Liver (tissue), 8 donors: ENCODE measurements at regions not wholly inside any gene's neighbourhood (a gene's known extent, or its start where the extent isn't known, plus 50 kb on each side); places are given as distances from the start of the nearest gene placed in this dataset.

ENCODE experiments used
- DNase-seq: peaks from one replicate; pipeline ENCODE4 v3.0.0-alpha.2; 2017; ENCODE audit warnings: low spot score
- H3K27ac ChIP-seq, 2 donors: one replicate each; pipeline ENCODE4 v1.7.0; 2013; ENCODE audit warnings: inconsistent platforms in 2 of 2, low read length in 2 of 2, control low read depth in 1 of 2, low read depth in 1 of 2, mild to moderate bottlenecking in 1 of 2
- H3K27me3 ChIP-seq, 4 donors: one replicate each; pipeline versions ENCODE4 v1.6.1 to v1.7.0; 2013; ENCODE audit warnings: low read length in 3 of 4, inconsistent platforms in 1 of 4, mild to moderate bottlenecking in 1 of 4, moderate library complexity in 1 of 4; ENCODE audit not compliant: control insufficient read depth in 4 of 4, insufficient read depth in 4 of 4
- H3K36me3 ChIP-seq, 4 donors: one replicate each; pipeline versions ENCODE4 v1.6.1 to v1.7.0; 2013; ENCODE audit warnings: low read length in 3 of 4, mild to moderate bottlenecking in 3 of 4, low read depth in 1 of 4, moderate library complexity in 1 of 4; ENCODE audit not compliant: control insufficient read depth in 4 of 4, insufficient read depth in 3 of 4
- H3K4me1 ChIP-seq, 4 donors: one replicate each; pipeline versions ENCODE4 v1.6.1 to v1.7.0; 2013; ENCODE audit warnings: low read length in 3 of 4, mild to moderate bottlenecking in 3 of 4, moderate library complexity in 1 of 4; ENCODE audit not compliant: control insufficient read depth in 4 of 4, insufficient read depth in 4 of 4
- H3K4me3 ChIP-seq, 3 donors: one replicate each; pipeline versions ENCODE4 v1.6.1 to v1.7.0; 2013; ENCODE audit warnings: low read length in 3 of 3, control low read depth in 1 of 3, low read depth in 1 of 3, mild to moderate bottlenecking in 1 of 3
- H3K9ac ChIP-seq, 2 donors: one replicate each; pipeline ENCODE4 v1.7.0; 2013; ENCODE audit warnings: low read length in 2 of 2, mild to moderate bottlenecking in 2 of 2, moderate library complexity in 2 of 2, control low read depth in 1 of 2, low read depth in 1 of 2
- H3K9me3 ChIP-seq, 4 donors: one replicate each; pipeline versions ENCODE4 v1.6.1 to v1.7.0; 2013; ENCODE audit warnings: low read length in 3 of 4; ENCODE audit not compliant: control insufficient read depth in 4 of 4
- ATF3 ChIP-seq: IDR thresholded peaks from 2 replicates; pipeline ENCODE4 v1.6.1; 2016; ENCODE audit warnings: antibody characterized with exemption
- CTCF ChIP-seq: fragments of 150-350 bp; IDR thresholded peaks from 2 replicates; pipeline ENCODE4 v1.5.1; 2017; ENCODE audit warnings: improper control_type of control experiment, low read depth, low read length; ENCODE audit not compliant: missing input control
- EGR1 ChIP-seq, 2 donors: IDR thresholded peaks; 2 replicates each; pipeline ENCODE4 v1.6.1; 2016 to 2018; ENCODE audit warnings: antibody characterized with exemption in 2 of 2, low read depth in 2 of 2
- FOXA1 ChIP-seq: IDR thresholded peaks from 2 replicates; pipeline ENCODE4 v1.6.1; 2016; ENCODE audit warnings: antibody characterized with exemption
- GABPA ChIP-seq, 2 donors: IDR thresholded peaks in 1 of 2; conservative IDR thresholded peaks in 1 of 2; 2 replicates each; pipeline ENCODE4 v1.6.1; 2016; ENCODE audit warnings: antibody characterized with exemption in 2 of 2, mild to moderate bottlenecking in 1 of 2, moderate library complexity in 1 of 2
- HNF4A ChIP-seq, 2 donors: conservative IDR thresholded peaks; 2 replicates each; pipeline ENCODE4 v1.6.1; 2016; ENCODE audit warnings: antibody characterized with exemption in 2 of 2, mild to moderate bottlenecking in 2 of 2
- HNF4G ChIP-seq: IDR thresholded peaks from 2 replicates; pipeline ENCODE4 v1.6.1; 2016; ENCODE audit warnings: antibody characterized with exemption
- JUND ChIP-seq, 2 donors: IDR thresholded peaks; 2 replicates each; pipeline ENCODE4 v1.6.1; 2016; ENCODE audit warnings: antibody characterized with exemption in 2 of 2
- MAX ChIP-seq: IDR thresholded peaks from 2 replicates; pipeline ENCODE4 v1.6.1; 2016; ENCODE audit warnings: antibody characterized with exemption
- NR2F2 ChIP-seq: IDR thresholded peaks from 2 replicates; pipeline ENCODE4 v1.6.1; 2016; ENCODE audit warnings: antibody characterized with exemption
- RAD21 ChIP-seq, 2 donors: IDR thresholded peaks; 2 replicates each; pipeline ENCODE4 v1.6.1; 2016; ENCODE audit warnings: antibody characterized with exemption in 2 of 2, mild to moderate bottlenecking in 2 of 2
- REST ChIP-seq: IDR thresholded peaks from 2 replicates; pipeline ENCODE4 v1.6.1; 2016; ENCODE audit warnings: antibody characterized with exemption, mild to moderate bottlenecking
- RXRA ChIP-seq, 2 donors: IDR thresholded peaks; 2 replicates each; pipeline ENCODE4 v1.6.1; 2017 to 2018; ENCODE audit warnings: antibody characterized with exemption in 2 of 2, mild to moderate bottlenecking in 1 of 2
- TAF1 ChIP-seq: conservative IDR thresholded peaks from 2 replicates; pipeline ENCODE4 v1.6.1; 2016; ENCODE audit warnings: antibody characterized with exemption, mild to moderate bottlenecking
- YY1 ChIP-seq: IDR thresholded peaks from 2 replicates; pipeline ENCODE4 v1.6.1; 2016; ENCODE audit warnings: antibody characterized with exemption, mild to moderate bottlenecking
- WGBS: extraction: QIAGEN DNeasy Blood & Tissue Kit; methylation state at CpG from one replicate; pipeline ENCODE4 v1.1.7; 2013; 5-methylcytosine and 5-hydroxymethylcytosine counted together
- TF ChIP-seq, protein P1 (sequence below): IDR thresholded peaks from 2 replicates; pipeline ENCODE4 v1.6.1; 2016; ENCODE audit warnings: antibody characterized with exemption
- donor health status: healthy.
- donor health status: healthy.
- donor health status: healthy.
- donor health status: healthy.
- donor health status: healthy.

DNA sequence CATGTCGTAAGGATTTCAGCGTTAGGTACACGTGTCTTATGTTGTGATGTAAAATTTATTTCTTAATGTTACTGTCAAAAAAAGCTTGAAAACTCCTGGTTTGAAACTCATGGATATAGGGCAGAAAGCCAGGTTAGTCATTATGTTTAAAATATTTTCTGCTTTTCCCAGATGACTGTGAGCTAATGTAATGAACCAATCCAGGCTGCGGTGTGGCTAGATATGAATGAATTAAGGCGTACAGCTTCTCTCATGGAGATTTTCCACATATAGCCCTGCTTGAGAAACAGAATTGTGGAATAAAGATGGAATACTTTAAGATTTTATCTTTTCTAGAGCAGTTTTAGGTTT lies 80.3 kb upstream of the STMND1 start:
- TF ChIP-seq RXRA (IDR thresholded peaks at IDR 0.05) (no peak), HNF4A (conservative IDR thresholded peaks at IDR 0.05) (no peak), RAD21 (IDR thresholded peaks at IDR 0.05) (no peak), GABPA (IDR thresholded peaks at IDR 0.05 in 1 of 2, conservative IDR thresholded peaks at IDR 0.05 in 1 of 2) (no peak), FOXA1 (no peak), ATF3 (no peak), JUND (IDR thresholded peaks at IDR 0.05) (no peak), MAX (no peak), REST (no peak)
- TF ChIP-seq, protein P1, sequence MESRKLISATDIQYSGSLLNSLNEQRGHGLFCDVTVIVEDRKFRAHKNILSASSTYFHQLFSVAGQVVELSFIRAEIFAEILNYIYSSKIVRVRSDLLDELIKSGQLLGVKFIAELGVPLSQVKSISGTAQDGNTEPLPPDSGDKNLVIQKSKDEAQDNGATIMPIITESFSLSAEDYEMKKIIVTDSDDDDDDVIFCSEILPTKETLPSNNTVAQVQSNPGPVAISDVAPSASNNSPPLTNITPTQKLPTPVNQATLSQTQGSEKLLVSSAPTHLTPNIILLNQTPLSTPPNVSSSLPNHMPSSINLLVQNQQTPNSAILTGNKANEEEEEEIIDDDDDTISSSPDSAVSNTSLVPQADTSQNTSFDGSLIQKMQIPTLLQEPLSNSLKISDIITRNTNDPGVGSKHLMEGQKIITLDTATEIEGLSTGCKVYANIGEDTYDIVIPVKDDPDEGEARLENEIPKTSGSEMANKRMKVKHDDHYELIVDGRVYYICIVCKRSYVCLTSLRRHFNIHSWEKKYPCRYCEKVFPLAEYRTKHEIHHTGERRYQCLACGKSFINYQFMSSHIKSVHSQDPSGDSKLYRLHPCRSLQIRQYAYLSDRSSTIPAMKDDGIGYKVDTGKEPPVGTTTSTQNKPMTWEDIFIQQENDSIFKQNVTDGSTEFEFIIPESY: no peak
- Histone ChIP-seq H3K4me3 (no peak overlapping the region), H3K27ac (no peak overlapping the region), H3K9me3 (no peaks in the 10 kb centered on the region), H3K9ac (no peak overlapping the region), H3K27me3 (no peaks in the 10 kb centered on the region), H3K36me3 (no peaks in the 10 kb centered on the region), H3K4me1 (no peaks in the 10 kb centered on the region)
- WGBS: 81% methylated on average over 5 of the region's 5 CpGs
- DNase-seq: no peak

DNA sequence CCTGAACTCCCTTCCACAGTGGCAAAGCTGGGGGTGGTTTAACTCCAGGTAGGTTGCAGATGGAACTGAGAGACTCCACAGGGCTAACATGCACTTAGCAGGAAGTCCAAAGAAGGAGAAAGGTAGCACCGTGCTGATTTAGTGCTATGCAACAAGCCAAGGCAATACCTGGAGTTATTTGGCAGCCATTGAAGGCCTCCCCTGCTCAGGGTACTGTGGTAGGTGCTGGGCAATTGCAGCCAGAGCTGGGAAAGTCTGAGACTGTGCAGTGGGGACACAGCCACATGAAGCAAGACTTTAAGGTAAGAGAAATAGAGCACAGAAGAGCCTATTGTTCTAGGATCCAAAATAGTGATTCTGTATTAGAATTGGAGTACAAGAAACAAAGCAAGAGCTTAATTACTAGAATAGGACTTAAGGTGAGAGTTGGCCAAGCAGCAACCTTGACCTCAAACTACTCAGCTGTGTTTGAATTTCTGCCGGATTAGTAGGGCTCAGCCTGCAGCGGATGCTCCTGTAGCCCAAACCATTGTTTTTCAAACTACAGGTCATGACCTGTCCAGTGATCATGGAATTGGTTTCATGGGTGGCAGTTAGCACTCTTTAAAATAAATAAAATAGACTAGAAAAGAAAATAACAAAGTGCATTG lies 80.8 kb upstream of the STMND1 start:
- no peak overlapping the region for H3K9ac ChIP-seq
- no peaks in the 10 kb centered on the region for H3K4me1 ChIP-seq
- no peaks in the 10 kb centered on the region for H3K27me3 ChIP-seq
- 66% methylated on average over 3 of the region's 3 CpGs for WGBS
- H3K27ac ChIP-seq: no peak overlapping the region
- no peaks in the 10 kb centered on the region for H3K9me3 ChIP-seq
- no peak for DNase-seq
- TF ChIP-seq RAD21 (IDR thresholded peaks at IDR 0.05) (no peak), JUND (IDR thresholded peaks at IDR 0.05) (no peak), HNF4G (no peak), MAX (no peak), GABPA (IDR thresholded peaks at IDR 0.05 in 1 of 2, conservative IDR thresholded peaks at IDR 0.05 in 1 of 2) (no peak), REST (no peak), EGR1 (IDR thresholded peaks at IDR 0.05; ENCODE audit: low read depth in 2 of 2) (no peak), NR2F2 (no peak), CTCF (no peak), YY1 (no peak), TAF1 (no peak), FOXA1 (no peak), ATF3 (no peak)
- TF ChIP-seq, protein P1: no peak
- H3K36me3 ChIP-seq: no peaks in the 10 kb centered on the region
- H3K4me3 ChIP-seq: no peak overlapping the region
